H9 (cell line): ENCODE measurements at regions not wholly inside any gene's neighbourhood (a gene's known extent, or its start where the extent isn't known, plus 50 kb on each side); places are given as distances from the start of the nearest gene placed in this dataset.

Experiments
- DNase-seq: peaks from one replicate; pipeline ENCODE4 v3.0.0-alpha.2; 2017
- H2AFZ ChIP-seq: one replicate; pipeline ENCODE4 v1.6.1; 2013; ENCODE audit warnings: mild to moderate bottlenecking, low read length, control low read depth, moderate library complexity
- H2AK5ac ChIP-seq: 2 replicates; pipeline ENCODE4 v1.6.1; 2013; ENCODE audit warnings: low read length, control low read depth, mixed read lengths; ENCODE audit not compliant: insufficient read length
- H2BK120ac ChIP-seq: one replicate; pipeline ENCODE4 v1.6.1; 2013; ENCODE audit warnings: low read depth, mild to moderate bottlenecking, low read length, control low read depth, inconsistent platforms; ENCODE audit not compliant: poor library complexity, severe bottlenecking
- H2BK12ac ChIP-seq: 2 replicates; pipeline ENCODE4 v1.6.1; 2013; ENCODE audit warnings: low read length, control low read depth, mixed read lengths, low read depth; ENCODE audit not compliant: insufficient read length
- H2BK15ac ChIP-seq: 2 replicates; pipeline ENCODE4 v1.6.1; 2013; ENCODE audit warnings: low read depth, low read length, control low read depth
- H2BK20ac ChIP-seq: one replicate; pipeline ENCODE4 v1.6.1; 2013; ENCODE audit warnings: low read depth, mild to moderate bottlenecking, low read length, control low read depth, inconsistent platforms; ENCODE audit not compliant: poor library complexity, severe bottlenecking
- H2BK5ac ChIP-seq: 2 replicates; pipeline ENCODE4 v1.6.1; 2013; ENCODE audit warnings: low read length, control low read depth, mixed read lengths; ENCODE audit not compliant: insufficient read length
- H3K14ac ChIP-seq: 2 replicates; pipeline ENCODE4 v1.6.1; 2013; ENCODE audit warnings: low read length, control low read depth; ENCODE audit not compliant: insufficient read depth
- H3K18ac ChIP-seq: 2 replicates; pipeline ENCODE4 v1.6.1; 2013; ENCODE audit warnings: low read depth, mild to moderate bottlenecking, mixed read lengths, low read length, control low read depth; ENCODE audit not compliant: insufficient read length
- H3K23ac ChIP-seq: 2 replicates; pipeline ENCODE4 v1.6.1; 2013; ENCODE audit warnings: low read length, control low read depth, mixed read lengths, low read depth; ENCODE audit not compliant: insufficient read length
- H3K23me2 ChIP-seq: 2 replicates; pipeline ENCODE4 v1.6.1; 2013; ENCODE audit warnings: low read depth, mild to moderate bottlenecking, mixed read lengths, low read length, control low read depth; ENCODE audit not compliant: insufficient read length, poor library complexity, severe bottlenecking
- H3K27ac ChIP-seq: 2 replicates; pipeline ENCODE4 v1.5.1; 2013; ENCODE audit warnings: low read length, control low read depth, mixed read lengths, low read depth; ENCODE audit not compliant: insufficient read length
- H3K27me3 ChIP-seq: 2 replicates; pipeline ENCODE4 v1.6.1; 2013; ENCODE audit warnings: low read length, control low read depth, inconsistent platforms; ENCODE audit not compliant: insufficient read depth
- H3K4ac ChIP-seq: 2 replicates; pipeline ENCODE4 v1.6.1; 2013; ENCODE audit warnings: low read depth, mild to moderate bottlenecking, control low read depth, inconsistent platforms, low read length, moderate library complexity
- H3K4me1 ChIP-seq: 2 replicates; pipeline ENCODE4 v1.6.1; 2013; ENCODE audit warnings: low read length, control low read depth, inconsistent platforms; ENCODE audit not compliant: insufficient read depth
- H3K4me2 ChIP-seq: 2 replicates; pipeline ENCODE4 v1.6.1; 2013; ENCODE audit warnings: low read length, control low read depth, mixed read lengths; ENCODE audit not compliant: insufficient read length, insufficient read depth
- H3K56ac ChIP-seq: 2 replicates; pipeline ENCODE4 v1.6.1; 2013; ENCODE audit warnings: low read depth, mild to moderate bottlenecking, mixed read lengths, low read length, control low read depth; ENCODE audit not compliant: insufficient read length
- H3K79me1 ChIP-seq: 2 replicates; pipeline ENCODE4 v1.6.1; 2013; ENCODE audit warnings: low read depth, mild to moderate bottlenecking, moderate library complexity, low read length, control low read depth, inconsistent platforms; ENCODE audit not compliant: insufficient read depth, poor library complexity, severe bottlenecking
- H3K79me2 ChIP-seq: 2 replicates; pipeline ENCODE4 v1.6.1; 2013; ENCODE audit warnings: low read length, control low read depth, inconsistent platforms; ENCODE audit not compliant: insufficient read depth
- H3K9ac ChIP-seq: 2 replicates; pipeline ENCODE4 v1.6.1; 2013; ENCODE audit warnings: low read length, control low read depth, mixed read lengths; ENCODE audit not compliant: insufficient read length; ENCODE audit errors: extremely low read depth
- H3K9me3 ChIP-seq: one replicate; pipeline ENCODE4 v1.6.1; 2013; ENCODE audit warnings: low read depth, low read length, inconsistent platforms; ENCODE audit not compliant: control insufficient read depth
- H3T11ph ChIP-seq: one replicate; pipeline ENCODE4 v1.6.1; 2013; ENCODE audit warnings: mild to moderate bottlenecking, low read length, control low read depth, inconsistent platforms
- H4K20me1 ChIP-seq: one replicate; pipeline ENCODE4 v1.6.1; 2013; ENCODE audit not compliant: control insufficient read depth, insufficient read length, insufficient read depth
- H4K5ac ChIP-seq: 2 replicates; pipeline ENCODE4 v1.6.1; 2013; ENCODE audit warnings: low read depth, mild to moderate bottlenecking, mixed read lengths, low read length, control low read depth; ENCODE audit not compliant: insufficient read length
- H4K8ac ChIP-seq: replicated peaks from 2 replicates; pipeline ENCODE4 v1.6.1; 2013; ENCODE audit warnings: low read length, control low read depth, mixed read lengths, low read depth; ENCODE audit not compliant: insufficient read length
- H4K91ac ChIP-seq: 2 replicates; pipeline ENCODE4 v1.6.1; 2013; ENCODE audit warnings: low read depth, mild to moderate bottlenecking, moderate library complexity, mixed read lengths, low read length, control low read depth; ENCODE audit not compliant: insufficient read length
- H3K27ac Mint-ChIP-seq, 3 experiments: 2 replicates in 2 of 3; 3 replicates in 1 of 3; pipeline ENCODE4 v1.8.0; 2020 to 2021; ENCODE audit warnings: mixed read lengths in 3 of 3, mild to moderate bottlenecking in 1 of 3, moderate library complexity in 1 of 3
- H3K27me3 Mint-ChIP-seq: 2 replicates; pipeline ENCODE4 v1.8.0; 2021; ENCODE audit warnings: low read depth, mild to moderate bottlenecking, moderate library complexity, mixed read lengths
- H3K36me3 Mint-ChIP-seq, 3 experiments: 2 replicates in 2 of 3; 3 replicates in 1 of 3; pipeline ENCODE4 v1.8.0; 2020 to 2021; ENCODE audit warnings: low read depth in 3 of 3, mixed read lengths in 3 of 3; ENCODE audit not compliant: insufficient read depth in 1 of 3
- H3K4me1 Mint-ChIP-seq, 2 experiments: 2 replicates each; pipeline ENCODE4 v1.8.0; 2020; ENCODE audit warnings: mixed read lengths in 2 of 2
- H3K4me3 Mint-ChIP-seq, 2 experiments: 2 replicates in 1 of 2; 3 replicates in 1 of 2; pipeline ENCODE4 v1.8.0; 2020 to 2021; ENCODE audit warnings: mild to moderate bottlenecking in 2 of 2, mixed read lengths in 2 of 2, moderate library complexity in 1 of 2
- H3K9me3 Mint-ChIP-seq, 2 experiments: 2 replicates in 1 of 2; 3 replicates in 1 of 2; pipeline ENCODE4 v1.8.0; 2020; ENCODE audit warnings: mild to moderate bottlenecking in 2 of 2, mixed read lengths in 2 of 2, moderate library complexity in 1 of 2
- CTCF ChIP-seq: fragments of 200-600 bp; sonication (generic); conservative IDR thresholded peaks from 3 replicates; pipeline ENCODE4 v1.8.0; 2021; ENCODE audit warnings: antibody characterized with exemption, mild to moderate bottlenecking
- WGBS: extraction: QIAGEN DNeasy Blood & Tissue Kit; methylation state at CpG from one replicate; pipeline ENCODE4 v1.1.7; 2013; ENCODE audit warnings: missing lambda C conversion rate, low lambda C conversion rate, mixed read lengths; ENCODE audit not compliant: insufficient read length; ENCODE audit errors: extremely low coverage; 5-methylcytosine and 5-hydroxymethylcytosine counted together

GRCh38 chr13:40096357-40096901 is 441.0 kb downstream of the COG6 start:
- Histone ChIP-seq H3K27me3 (no peaks in the 10 kb centered on the region), H3K4me1 (peaks cover 2% of the 10 kb centered on the region; the same call in 1 of the 2 replicates), H2AK5ac (no peak overlapping the region), H3K23ac (no peak overlapping the region), H3K18ac (no peak overlapping the region), H4K5ac (no peak overlapping the region), H3K9ac (no peak overlapping the region), H3K9me3 (peaks cover 5% of the 10 kb centered on the region), H3K56ac (no peak overlapping the region), H4K20me1 (no peaks in the 10 kb centered on the region), H3K79me1 (no peaks in the 10 kb centered on the region), H2BK120ac (no peak overlapping the region), H2AFZ (no peak overlapping the region), H4K8ac (no peak overlapping the region), H3K23me2 (no peaks in the 10 kb centered on the region), H2BK5ac (no peak overlapping the region), H3K79me2 (no peaks in the 10 kb centered on the region), H4K91ac (no peak overlapping the region), H2BK15ac (no peak overlapping the region), H2BK20ac (no peak overlapping the region), H3K4me2 (no peak overlapping the region), H2BK12ac (no peak overlapping the region), H3K4ac (no peak overlapping the region), H3K27ac (no peak overlapping the region), H3T11ph (no peak overlapping the region), H3K14ac (no peak overlapping the region)
- peaks cover 12 to 17% of the 10 kb centered on the region in 2 experiments; a peak in 4 of 5 replicates for H3K9me3 Mint-ChIP-seq
- no peak for TF ChIP-seq CTCF
- no peaks in the 10 kb centered on the region; the same call in none of the 2 replicates for H3K27me3 Mint-ChIP-seq
- H3K27ac Mint-ChIP-seq, result peak overlapping the region in 1 of 3 experiments; percentile 30; a peak in 1 of 7 replicates
- no CpG with 5 or more reads among the region's 4 CpGs for WGBS
- peaks cover 22 to 23% of the 10 kb centered on the region in 2 experiments for H3K4me1 Mint-ChIP-seq
- H3K36me3 Mint-ChIP-seq, result peaks cover 3 to 13% (median 7%) of the 10 kb centered on the region in 3 experiments; a peak in 6 of 7 replicates
- no peak overlapping the region for H3K4me3 Mint-ChIP-seq
- DNase-seq, result no peak
